ENCODE measurements at regions not wholly inside any gene's neighbourhood (a gene's known extent, or its start where the extent isn't known, plus 50 kb on each side); places are given as distances from the start of the nearest gene placed in this dataset.
A peak's percentile ranks its signal among the peaks of the same experiment; 100 is the strongest.

DNA sequence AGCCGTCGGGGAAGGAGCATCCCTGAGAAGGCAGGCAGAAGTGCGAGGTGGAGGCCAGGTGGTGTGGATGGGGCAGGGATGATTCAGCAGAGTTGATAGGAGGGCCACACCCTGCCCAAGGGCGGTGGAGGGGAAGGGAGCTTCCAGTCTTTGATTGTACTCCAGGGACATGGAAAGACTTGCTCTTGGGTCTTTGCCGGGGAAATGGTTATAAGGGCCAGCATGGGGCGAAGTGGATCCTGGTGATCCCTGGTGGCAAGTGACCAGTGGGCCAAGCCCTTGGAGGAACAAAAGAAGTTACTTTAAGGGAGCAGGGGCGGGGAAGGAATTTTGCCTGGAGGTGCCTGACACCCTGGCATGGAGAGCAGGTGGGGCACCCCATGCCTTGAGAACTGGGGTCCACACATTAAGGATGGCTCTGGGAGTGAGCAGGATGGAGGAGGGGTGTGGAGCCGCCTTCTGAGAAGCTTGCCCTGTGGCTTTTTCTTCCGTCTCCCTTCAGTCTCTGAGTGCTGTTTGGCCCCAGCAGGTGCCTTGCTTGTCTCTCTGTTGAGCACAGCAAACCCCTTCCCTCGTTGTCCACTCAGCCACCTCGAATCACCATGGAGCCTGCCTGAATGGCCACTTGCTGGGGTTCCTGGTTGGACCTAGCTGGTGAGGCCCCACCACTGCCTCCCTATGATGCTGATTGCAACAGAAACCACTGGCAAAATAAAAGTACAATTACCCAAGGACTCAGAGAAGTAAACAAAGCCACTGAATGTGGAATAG is 83.9 kb downstream of the RAMP3 start:
- no peaks in the 10 kb centered on the region for H3K9me2 ChIP-seq (ENCODE audit: insufficient read depth)
- peak; percentile 59; the same call in 1 of the 2 replicates for ATAC-seq
- H3K9ac ChIP-seq (ENCODE audit: low read length), result no peak overlapping the region
- no peak overlapping the region for H3K27ac ChIP-seq (ENCODE audit: low read depth, low read length)
- peaks cover 2 to 13% of the 10 kb centered on the region in 2 experiments; a peak in 2 of 4 replicates for H3K4me1 ChIP-seq (ENCODE audit: control insufficient read depth in 1 of 2, insufficient read depth in 2 of 2, low read length in 2 of 2)
- no TSS peak for BruUV-seq (replicated peaks)
- H4K20me1 ChIP-seq (ENCODE audit: insufficient read depth), result no peaks in the 10 kb centered on the region
- ChIA-PET CTCF (no interaction called here), POLR2A (no interaction called here), RAD21 (ENCODE audit: low non-redundant PET in 1 of 2, low total read pairs in 2 of 2, uncharacterized antibody in 2 of 2, unreplicated experiment in 2 of 2) (no interaction called here)
- H3K4me2 ChIP-seq (ENCODE audit: low read length), result peak overlapping the region; percentile 24; the same call in 1 of the 2 replicates
- no peak overlapping the region for H3K4me3 ChIP-seq (replicated peaks in 1 of 2; ENCODE audit: low read depth in 1 of 2, low read length in 2 of 2)
- H3K27me3 ChIP-seq (ENCODE audit: insufficient read depth, low read length), result peaks cover 21% of the 10 kb centered on the region
- DNase-seq (ENCODE audit: low read depth, low spot score), result no peak
- H3K79me2 ChIP-seq (ENCODE audit: insufficient read depth, low read length), result no peaks in the 10 kb centered on the region
- no peak overlapping the region for H2AFZ ChIP-seq (ENCODE audit: low read depth, low read length, poor library complexity, severe bottlenecking)
- no peaks in the 10 kb centered on the region for H3K36me3 ChIP-seq (ENCODE audit: control insufficient read depth in 1 of 2, insufficient read depth in 2 of 2, low read length in 2 of 2)
- intact Hi-C loops (cut with micrococcal nuclease), result no loop called here
- no peaks in the 10 kb centered on the region for H3K9me3 ChIP-seq (ENCODE audit: control insufficient read depth in 1 of 2, insufficient read depth in 1 of 2, low read depth in 1 of 2, low read length in 2 of 2)
- no peak for TF ChIP-seq POLR2AphosphoS5 (IDR thresholded peaks at IDR 0.05; ENCODE audit: low read depth, low read length)
- no peak for TF ChIP-seq JUND (IDR thresholded peaks at IDR 0.05)
- TF ChIP-seq SRF (IDR thresholded peaks at IDR 0.05; ENCODE audit: low read depth), result no peak
- TF ChIP-seq CBX3 (IDR thresholded peaks at IDR 0.05; ENCODE audit: low read depth), result no peak
- no peak for TF ChIP-seq ZFX (IDR thresholded peaks at IDR 0.05)
- no peak for TF ChIP-seq ZNF274 (IDR thresholded peaks at IDR 0.05; ENCODE audit: low read depth, low read length)
- TF ChIP-seq FOSL1 (IDR thresholded peaks at IDR 0.05; ENCODE audit: low read depth), result no peak
- TF ChIP-seq POLR2A (IDR thresholded peaks at IDR 0.05; ENCODE audit: borderline replicate concordance, extremely low read depth, insufficient read depth, insufficient read length), result no peak
- TF ChIP-seq RAD21 (IDR thresholded peaks at IDR 0.05; ENCODE audit: low read depth), result no peak
- no peak for TF ChIP-seq SIN3A (IDR thresholded peaks at IDR 0.05; ENCODE audit: low read depth)
- no peak for TF ChIP-seq SP1 (IDR thresholded peaks at IDR 0.05; ENCODE audit: low read depth)
- TF ChIP-seq EZH2phosphoT487 (IDR thresholded peaks at IDR 0.05; ENCODE audit: borderline replicate concordance), result no peak
- TF ChIP-seq, protein P1, sequence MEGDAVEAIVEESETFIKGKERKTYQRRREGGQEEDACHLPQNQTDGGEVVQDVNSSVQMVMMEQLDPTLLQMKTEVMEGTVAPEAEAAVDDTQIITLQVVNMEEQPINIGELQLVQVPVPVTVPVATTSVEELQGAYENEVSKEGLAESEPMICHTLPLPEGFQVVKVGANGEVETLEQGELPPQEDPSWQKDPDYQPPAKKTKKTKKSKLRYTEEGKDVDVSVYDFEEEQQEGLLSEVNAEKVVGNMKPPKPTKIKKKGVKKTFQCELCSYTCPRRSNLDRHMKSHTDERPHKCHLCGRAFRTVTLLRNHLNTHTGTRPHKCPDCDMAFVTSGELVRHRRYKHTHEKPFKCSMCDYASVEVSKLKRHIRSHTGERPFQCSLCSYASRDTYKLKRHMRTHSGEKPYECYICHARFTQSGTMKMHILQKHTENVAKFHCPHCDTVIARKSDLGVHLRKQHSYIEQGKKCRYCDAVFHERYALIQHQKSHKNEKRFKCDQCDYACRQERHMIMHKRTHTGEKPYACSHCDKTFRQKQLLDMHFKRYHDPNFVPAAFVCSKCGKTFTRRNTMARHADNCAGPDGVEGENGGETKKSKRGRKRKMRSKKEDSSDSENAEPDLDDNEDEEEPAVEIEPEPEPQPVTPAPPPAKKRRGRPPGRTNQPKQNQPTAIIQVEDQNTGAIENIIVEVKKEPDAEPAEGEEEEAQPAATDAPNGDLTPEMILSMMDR (IDR thresholded peaks at IDR 0.05 in 2 of 3, conservative IDR thresholded peaks at IDR 0.05 in 1 of 3; ENCODE audit: borderline replicate concordance in 1 of 3, insufficient read depth in 1 of 3, low read depth in 2 of 3, low read length in 2 of 3), result no peak
- TF ChIP-seq EGR1 (IDR thresholded peaks at IDR 0.05; ENCODE audit: low read depth), result no peak
- no peak for TF ChIP-seq YY1 (IDR thresholded peaks at IDR 0.05; ENCODE audit: extremely low read depth, insufficient replicate concordance, low read depth, low read length)

Measured in HCT116 (cell line).